ENCODE measurements at regions not wholly inside any gene's neighbourhood (a gene's known extent, or its start where the extent isn't known, plus 50 kb on each side); places are given as distances from the start of the nearest gene placed in this dataset.

GRCh38 chr4:7124689-7125442, 57.0 kb upstream of the GRPEL1 start:
- no peak; the same call in 1 of the 2 replicates for TF ChIP-seq CTCF (conservative IDR thresholded peaks at IDR 0.05; ENCODE audit: low read length)
- DNase-seq (ENCODE audit: low read depth): peak; percentile 80
- H3K4me3 ChIP-seq (ENCODE audit: low read length): no peak overlapping the region

DNA sequence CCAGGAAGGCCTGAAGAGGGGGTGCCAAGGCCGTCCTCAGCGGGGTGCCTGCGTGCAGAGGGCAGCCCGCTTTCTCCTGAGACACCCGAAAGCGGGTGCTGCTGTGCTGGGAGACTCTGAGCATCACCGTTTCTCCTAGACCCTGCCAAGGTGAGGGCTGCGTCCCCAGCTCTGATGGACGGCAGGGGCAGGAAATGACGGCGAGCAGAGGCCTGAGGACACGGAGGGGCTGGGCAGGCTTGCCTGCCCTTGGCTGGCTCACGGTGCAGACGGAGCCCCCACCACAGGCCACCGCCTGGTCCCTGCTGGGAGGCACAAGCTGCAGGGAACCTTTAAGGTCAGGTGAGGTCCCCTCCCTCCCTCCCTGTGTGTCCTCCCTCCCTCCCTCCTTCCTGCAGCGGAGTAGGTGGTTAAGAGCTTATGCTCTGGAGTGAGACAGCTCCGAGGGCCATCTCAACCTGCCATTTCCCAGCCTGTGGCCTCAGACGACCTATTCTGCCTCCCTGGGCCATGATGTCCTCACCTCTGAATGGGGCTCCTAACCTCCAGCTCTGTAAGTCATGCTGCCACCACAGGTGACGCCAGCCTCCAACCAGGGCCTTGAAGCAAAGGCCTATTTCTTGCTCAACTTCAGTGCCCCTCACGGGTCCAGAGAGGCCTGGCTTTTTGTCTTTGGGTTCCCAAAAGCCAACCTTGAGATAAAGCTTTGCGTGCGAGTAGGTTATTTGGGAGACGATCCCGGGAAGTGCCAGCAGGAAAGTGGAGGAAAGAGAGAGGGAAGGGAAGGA, 54.2 kb upstream of the GRPEL1 start:
- no peak for DNase-seq (ENCODE audit: low read depth)
- H3K4me3 ChIP-seq (ENCODE audit: low read length): no peak overlapping the region
- no peak for TF ChIP-seq CTCF (conservative IDR thresholded peaks at IDR 0.05; ENCODE audit: low read length)

DNA sequence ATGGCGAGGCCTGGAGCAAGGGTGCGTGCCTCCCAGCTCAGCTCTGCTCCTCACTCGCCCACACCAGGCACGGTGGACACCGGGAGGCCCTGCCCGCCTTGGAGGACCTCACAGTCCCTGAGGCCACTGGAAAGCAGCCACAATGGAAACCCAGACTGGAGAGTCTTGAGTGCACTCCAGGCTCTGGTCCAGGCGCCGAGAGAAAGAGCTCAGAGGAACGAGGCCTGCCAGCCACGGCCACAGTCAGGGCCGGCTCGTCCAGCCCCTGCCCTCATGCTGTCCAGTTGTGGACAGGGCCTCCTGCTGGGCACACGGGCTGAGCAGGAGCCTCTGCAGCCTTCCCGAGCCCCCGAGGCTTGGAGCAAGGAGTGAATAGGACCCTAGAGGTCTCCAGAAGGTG, 53.3 kb upstream of the GRPEL1 start:
- no peak overlapping the region for H3K4me3 ChIP-seq (ENCODE audit: low read length)
- no peak for DNase-seq (ENCODE audit: low read depth)
- TF ChIP-seq CTCF (conservative IDR thresholded peaks at IDR 0.05; ENCODE audit: low read length): no peak

GRCh38 chr4:7120341-7120740, 52.5 kb upstream of the GRPEL1 start:
- H3K4me3 ChIP-seq (ENCODE audit: low read length): no peak overlapping the region

GRCh38 chr4:7118013-7118832, 50.4 kb upstream of the GRPEL1 start:
- H3K4me3 ChIP-seq (ENCODE audit: low read length): no peak overlapping the region
- no peak for TF ChIP-seq CTCF (conservative IDR thresholded peaks at IDR 0.05; ENCODE audit: low read length)
- DNase-seq (ENCODE audit: low read depth): no peak

More at GRCh38 chr4:7120341-7120740, 52.5 kb upstream of the GRPEL1 start:
- TF ChIP-seq CTCF (conservative IDR thresholded peaks at IDR 0.05; ENCODE audit: low read length): no peak
- no peak for DNase-seq (ENCODE audit: low read depth)

Measured in AG10803 (cell line).